ENCODE measurements at regions not wholly inside any gene's neighbourhood (a gene's known extent, or its start where the extent isn't known, plus 50 kb on each side); places are given as distances from the start of the nearest gene placed in this dataset.

DNA sequence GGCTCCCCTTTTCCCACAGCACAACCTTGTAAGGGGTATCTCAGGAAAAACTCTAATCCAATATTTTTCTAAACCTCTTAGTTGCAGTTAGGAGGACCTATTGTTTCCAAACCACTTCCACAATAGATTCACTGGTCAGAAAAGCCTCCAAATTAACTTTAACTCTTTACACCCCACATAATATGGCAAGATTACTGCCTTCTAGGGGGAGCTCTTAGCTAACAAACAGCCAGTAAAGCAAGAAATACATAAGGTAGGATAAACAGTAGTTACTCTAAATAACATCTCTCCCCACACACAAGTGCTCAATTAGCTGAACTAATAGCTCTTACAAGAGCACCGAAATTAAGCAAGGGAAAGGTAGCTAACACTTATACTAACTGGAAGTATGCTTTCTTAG is 192.1 kb upstream of the KIF2B start:
- Histone ChIP-seq H3F3A (ENCODE audit: control insufficient read depth, insufficient read depth) (no peaks in the 10 kb centered on the region), H3K79me2 (ENCODE audit: control insufficient read depth, low read length) (no peaks in the 10 kb centered on the region), H3K27me3 (ENCODE audit: control insufficient read depth, low read length) (no peaks in the 10 kb centered on the region), H3K9me3 (ENCODE audit: control insufficient read depth, insufficient read depth, low read length) (no peaks in the 10 kb centered on the region), H3K9me2 (replicated peaks; ENCODE audit: control insufficient read depth, low read length) (no peaks in the 10 kb centered on the region), H4K20me1 (ENCODE audit: control insufficient read depth, insufficient read depth, low read depth, low read length) (no peaks in the 10 kb centered on the region), H3K4me2 (ENCODE audit: low read length) (no peak overlapping the region), H3K4me3 (ENCODE audit: low read length) (no peak overlapping the region), H3K36me3 (ENCODE audit: control insufficient read depth, low read length) (no peaks in the 10 kb centered on the region), H3K4me1 (ENCODE audit: control insufficient read depth, low read length) (no peaks in the 10 kb centered on the region), H3K27ac (ENCODE audit: low read depth, low read length) (no peak overlapping the region)
- TF ChIP-seq EZH2phosphoT487 (IDR thresholded peaks at IDR 0.05; ENCODE audit: borderline replicate concordance, low read length) = no peak
- TF ChIP-seq, protein P1, sequence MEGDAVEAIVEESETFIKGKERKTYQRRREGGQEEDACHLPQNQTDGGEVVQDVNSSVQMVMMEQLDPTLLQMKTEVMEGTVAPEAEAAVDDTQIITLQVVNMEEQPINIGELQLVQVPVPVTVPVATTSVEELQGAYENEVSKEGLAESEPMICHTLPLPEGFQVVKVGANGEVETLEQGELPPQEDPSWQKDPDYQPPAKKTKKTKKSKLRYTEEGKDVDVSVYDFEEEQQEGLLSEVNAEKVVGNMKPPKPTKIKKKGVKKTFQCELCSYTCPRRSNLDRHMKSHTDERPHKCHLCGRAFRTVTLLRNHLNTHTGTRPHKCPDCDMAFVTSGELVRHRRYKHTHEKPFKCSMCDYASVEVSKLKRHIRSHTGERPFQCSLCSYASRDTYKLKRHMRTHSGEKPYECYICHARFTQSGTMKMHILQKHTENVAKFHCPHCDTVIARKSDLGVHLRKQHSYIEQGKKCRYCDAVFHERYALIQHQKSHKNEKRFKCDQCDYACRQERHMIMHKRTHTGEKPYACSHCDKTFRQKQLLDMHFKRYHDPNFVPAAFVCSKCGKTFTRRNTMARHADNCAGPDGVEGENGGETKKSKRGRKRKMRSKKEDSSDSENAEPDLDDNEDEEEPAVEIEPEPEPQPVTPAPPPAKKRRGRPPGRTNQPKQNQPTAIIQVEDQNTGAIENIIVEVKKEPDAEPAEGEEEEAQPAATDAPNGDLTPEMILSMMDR (IDR thresholded peaks at IDR 0.05; ENCODE audit: low read depth, low read length, poor library complexity, severe bottlenecking) = no peak

DNA sequence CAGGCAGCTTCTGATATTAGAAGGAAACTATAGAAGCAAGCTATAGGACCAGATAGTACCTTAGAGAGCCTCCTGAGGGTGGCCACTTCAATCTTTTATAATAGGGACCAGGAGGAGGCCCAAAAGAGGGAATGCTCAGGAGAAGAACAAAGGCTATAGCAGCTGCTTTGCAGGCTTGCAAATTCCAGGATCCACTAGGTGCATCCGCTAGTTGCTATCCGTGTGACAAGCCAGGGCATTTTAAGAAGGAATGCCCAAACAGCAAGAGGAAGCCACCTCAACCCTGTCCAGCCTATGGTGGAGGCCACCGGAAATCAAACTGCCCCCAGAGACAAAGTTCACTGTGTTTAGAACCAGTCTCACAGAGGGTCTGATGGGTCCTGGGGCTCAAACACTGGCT is 192.6 kb upstream of the KIF2B start:
- Histone ChIP-seq H3K4me1 (ENCODE audit: control insufficient read depth, low read length) (no peaks in the 10 kb centered on the region), H3F3A (ENCODE audit: control insufficient read depth, insufficient read depth) (no peaks in the 10 kb centered on the region), H3K9me3 (ENCODE audit: control insufficient read depth, insufficient read depth, low read length) (no peaks in the 10 kb centered on the region), H3K27me3 (ENCODE audit: control insufficient read depth, low read length) (no peaks in the 10 kb centered on the region), H3K4me2 (ENCODE audit: low read length) (no peak overlapping the region), H3K36me3 (ENCODE audit: control insufficient read depth, low read length) (no peaks in the 10 kb centered on the region), H3K27ac (ENCODE audit: low read depth, low read length) (no peak overlapping the region), H4K20me1 (ENCODE audit: control insufficient read depth, insufficient read depth, low read depth, low read length) (no peaks in the 10 kb centered on the region), H3K9me2 (replicated peaks; ENCODE audit: control insufficient read depth, low read length) (no peaks in the 10 kb centered on the region), H3K79me2 (ENCODE audit: control insufficient read depth, low read length) (no peaks in the 10 kb centered on the region), H3K4me3 (ENCODE audit: low read length) (no peak overlapping the region)
- TF ChIP-seq, protein P1 (IDR thresholded peaks at IDR 0.05; ENCODE audit: low read depth, low read length, poor library complexity, severe bottlenecking) = no peak
- TF ChIP-seq EZH2phosphoT487 (IDR thresholded peaks at IDR 0.05; ENCODE audit: borderline replicate concordance, low read length) = no peak

DNA sequence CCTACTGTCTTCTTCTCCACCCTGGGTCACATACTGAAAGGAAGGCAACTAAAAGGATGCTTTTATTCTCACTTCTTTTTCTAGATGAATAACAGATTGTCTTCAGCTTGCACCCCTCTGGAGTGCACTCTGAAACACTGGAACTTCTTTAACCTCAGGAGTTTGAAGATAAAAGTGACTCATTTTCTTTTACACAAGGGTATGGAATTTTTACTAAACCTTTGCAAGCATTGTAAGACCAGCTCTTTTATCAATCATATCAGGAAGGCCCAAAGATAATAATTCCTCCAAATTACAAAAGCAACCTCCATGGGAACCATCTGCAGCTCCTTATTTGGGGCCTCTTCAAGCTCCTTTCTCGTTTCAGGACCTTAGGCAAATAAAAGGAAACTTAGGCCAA is 193.5 kb upstream of the KIF2B start:
- Histone ChIP-seq H3F3A (ENCODE audit: control insufficient read depth, insufficient read depth) (no peaks in the 10 kb centered on the region), H3K9me2 (replicated peaks; ENCODE audit: control insufficient read depth, low read length) (no peaks in the 10 kb centered on the region), H3K36me3 (ENCODE audit: control insufficient read depth, low read length) (no peaks in the 10 kb centered on the region), H3K9me3 (ENCODE audit: control insufficient read depth, insufficient read depth, low read length) (no peaks in the 10 kb centered on the region), H3K4me1 (ENCODE audit: control insufficient read depth, low read length) (no peaks in the 10 kb centered on the region), H3K4me3 (ENCODE audit: low read length) (no peak overlapping the region), H3K27me3 (ENCODE audit: control insufficient read depth, low read length) (no peaks in the 10 kb centered on the region), H3K4me2 (ENCODE audit: low read length) (no peak overlapping the region), H3K27ac (ENCODE audit: low read depth, low read length) (no peak overlapping the region), H4K20me1 (ENCODE audit: control insufficient read depth, insufficient read depth, low read depth, low read length) (no peaks in the 10 kb centered on the region), H3K79me2 (ENCODE audit: control insufficient read depth, low read length) (no peaks in the 10 kb centered on the region)
- TF ChIP-seq, protein P1 (IDR thresholded peaks at IDR 0.05; ENCODE audit: low read depth, low read length, poor library complexity, severe bottlenecking) = no peak

DNA sequence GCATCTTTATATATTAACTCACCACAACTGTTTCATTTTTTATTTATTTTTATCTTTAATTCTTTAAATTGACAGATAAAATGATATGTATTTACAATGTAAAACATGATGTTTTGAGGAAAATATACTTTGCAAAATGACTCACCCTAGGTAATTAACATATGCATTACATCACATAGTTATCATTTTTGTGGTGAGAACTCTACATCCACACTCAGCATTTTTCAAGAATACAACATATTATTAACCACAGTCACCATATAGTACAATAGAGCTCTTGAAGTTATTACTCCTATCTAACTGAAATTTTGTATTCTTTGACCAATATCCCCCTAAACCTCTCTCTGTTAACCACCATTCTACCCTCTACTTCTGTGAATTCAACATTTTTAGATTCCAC is 194.7 kb upstream of the KIF2B start:
- Histone ChIP-seq H3K4me1 (ENCODE audit: control insufficient read depth, low read length) (no peaks in the 10 kb centered on the region), H3K27me3 (ENCODE audit: control insufficient read depth, low read length) (no peaks in the 10 kb centered on the region), H3F3A (ENCODE audit: control insufficient read depth, insufficient read depth) (no peaks in the 10 kb centered on the region), H3K9me3 (ENCODE audit: control insufficient read depth, insufficient read depth, low read length) (no peaks in the 10 kb centered on the region), H3K79me2 (ENCODE audit: control insufficient read depth, low read length) (no peaks in the 10 kb centered on the region), H3K4me2 (ENCODE audit: low read length) (no peak overlapping the region), H3K4me3 (ENCODE audit: low read length) (no peak overlapping the region), H3K9me2 (replicated peaks; ENCODE audit: control insufficient read depth, low read length) (no peaks in the 10 kb centered on the region), H4K20me1 (ENCODE audit: control insufficient read depth, insufficient read depth, low read depth, low read length) (no peaks in the 10 kb centered on the region), H3K27ac (ENCODE audit: low read depth, low read length) (no peak overlapping the region), H3K36me3 (ENCODE audit: control insufficient read depth, low read length) (no peaks in the 10 kb centered on the region)
- TF ChIP-seq, protein P1 (IDR thresholded peaks at IDR 0.05; ENCODE audit: low read depth, low read length, poor library complexity, severe bottlenecking) = no peak
- TF ChIP-seq EZH2phosphoT487 (IDR thresholded peaks at IDR 0.05; ENCODE audit: borderline replicate concordance, low read length) = no peak
